ENCODE measurements at regions not wholly inside any gene's neighbourhood (a gene's known extent, or its start where the extent isn't known, plus 50 kb on each side); places are given as distances from the start of the nearest gene placed in this dataset.

DNA sequence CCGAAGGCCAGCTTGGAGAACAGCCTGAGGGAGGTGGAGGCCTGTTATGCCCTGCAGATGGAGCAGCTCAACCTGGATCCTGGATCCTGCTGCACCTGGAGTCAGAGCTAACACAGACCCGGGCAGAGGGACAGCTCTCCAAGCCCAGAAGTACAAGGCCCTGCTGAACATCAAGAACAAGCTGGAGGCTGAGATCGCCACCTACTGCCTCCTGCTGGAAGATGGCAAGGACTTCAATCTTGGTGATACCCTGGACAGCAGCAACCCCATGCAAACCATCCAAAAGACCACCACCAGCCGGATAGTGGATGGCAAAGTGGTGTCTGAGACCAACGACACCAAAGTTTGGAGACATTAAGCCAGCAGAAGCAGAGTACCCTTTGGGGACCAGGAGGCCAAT is 223.5 kb upstream of the ID4 start:
- Histone ChIP-seq H3K27ac (ENCODE audit: low read depth, low read length) (no peak overlapping the region), H3K79me2 (ENCODE audit: control insufficient read depth, low read length) (no peaks in the 10 kb centered on the region), H3K4me2 (ENCODE audit: low read length) (no peak overlapping the region), H3K36me3 (ENCODE audit: control insufficient read depth, low read length) (no peaks in the 10 kb centered on the region), H3K9me2 (replicated peaks; ENCODE audit: control insufficient read depth, low read length) (no peaks in the 10 kb centered on the region), H4K20me1 (ENCODE audit: control insufficient read depth, insufficient read depth, low read depth, low read length) (no peaks in the 10 kb centered on the region), H3K9me3 (ENCODE audit: control insufficient read depth, insufficient read depth, low read length) (peaks cover 8% of the 10 kb centered on the region; the same call in 1 of the 2 replicates), H3K27me3 (ENCODE audit: control insufficient read depth, low read length) (no peaks in the 10 kb centered on the region), H3K4me3 (ENCODE audit: low read length) (no peak overlapping the region), H3K4me1 (ENCODE audit: control insufficient read depth, low read length) (peaks cover 16% of the 10 kb centered on the region), H3F3A (ENCODE audit: control insufficient read depth, insufficient read depth) (no peaks in the 10 kb centered on the region)
- TF ChIP-seq, protein P1, sequence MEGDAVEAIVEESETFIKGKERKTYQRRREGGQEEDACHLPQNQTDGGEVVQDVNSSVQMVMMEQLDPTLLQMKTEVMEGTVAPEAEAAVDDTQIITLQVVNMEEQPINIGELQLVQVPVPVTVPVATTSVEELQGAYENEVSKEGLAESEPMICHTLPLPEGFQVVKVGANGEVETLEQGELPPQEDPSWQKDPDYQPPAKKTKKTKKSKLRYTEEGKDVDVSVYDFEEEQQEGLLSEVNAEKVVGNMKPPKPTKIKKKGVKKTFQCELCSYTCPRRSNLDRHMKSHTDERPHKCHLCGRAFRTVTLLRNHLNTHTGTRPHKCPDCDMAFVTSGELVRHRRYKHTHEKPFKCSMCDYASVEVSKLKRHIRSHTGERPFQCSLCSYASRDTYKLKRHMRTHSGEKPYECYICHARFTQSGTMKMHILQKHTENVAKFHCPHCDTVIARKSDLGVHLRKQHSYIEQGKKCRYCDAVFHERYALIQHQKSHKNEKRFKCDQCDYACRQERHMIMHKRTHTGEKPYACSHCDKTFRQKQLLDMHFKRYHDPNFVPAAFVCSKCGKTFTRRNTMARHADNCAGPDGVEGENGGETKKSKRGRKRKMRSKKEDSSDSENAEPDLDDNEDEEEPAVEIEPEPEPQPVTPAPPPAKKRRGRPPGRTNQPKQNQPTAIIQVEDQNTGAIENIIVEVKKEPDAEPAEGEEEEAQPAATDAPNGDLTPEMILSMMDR (IDR thresholded peaks at IDR 0.05; ENCODE audit: low read depth, low read length, poor library complexity, severe bottlenecking): peak; percentile 28
- no peak for TF ChIP-seq EZH2phosphoT487 (IDR thresholded peaks at IDR 0.05; ENCODE audit: borderline replicate concordance, low read length)

DNA sequence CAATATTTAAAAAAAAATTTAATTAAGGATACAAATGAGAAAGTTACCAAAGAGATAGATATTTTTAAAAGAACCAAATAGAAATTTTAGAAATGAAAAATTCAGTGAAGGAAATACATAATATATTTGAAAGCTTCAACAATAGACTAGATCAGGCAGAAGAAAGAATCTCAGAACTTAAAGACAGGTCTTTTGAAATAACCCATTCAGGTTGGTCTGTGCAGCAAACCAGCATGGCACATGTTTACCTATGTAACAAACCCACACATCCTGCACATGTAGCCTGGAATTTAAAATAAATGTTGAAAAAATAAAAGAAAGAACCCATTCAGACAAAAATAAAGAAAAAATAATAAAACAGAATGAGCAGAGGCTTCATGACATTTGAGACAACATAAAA is 221.1 kb upstream of the ID4 start:
- TF ChIP-seq, protein P1 (IDR thresholded peaks at IDR 0.05; ENCODE audit: low read depth, low read length, poor library complexity, severe bottlenecking): no peak
- no peak for TF ChIP-seq EZH2phosphoT487 (IDR thresholded peaks at IDR 0.05; ENCODE audit: borderline replicate concordance, low read length)
- Histone ChIP-seq H3K4me3 (ENCODE audit: low read length) (no peak overlapping the region), H3K9me3 (ENCODE audit: control insufficient read depth, insufficient read depth, low read length) (peaks cover 8% of the 10 kb centered on the region; the same call in 1 of the 2 replicates), H3K4me2 (ENCODE audit: low read length) (no peak overlapping the region), H3K9me2 (replicated peaks; ENCODE audit: control insufficient read depth, low read length) (no peaks in the 10 kb centered on the region), H3K27me3 (ENCODE audit: control insufficient read depth, low read length) (no peaks in the 10 kb centered on the region), H4K20me1 (ENCODE audit: control insufficient read depth, insufficient read depth, low read depth, low read length) (no peaks in the 10 kb centered on the region), H3K4me1 (ENCODE audit: control insufficient read depth, low read length) (peaks cover 12% of the 10 kb centered on the region), H3F3A (ENCODE audit: control insufficient read depth, insufficient read depth) (no peaks in the 10 kb centered on the region), H3K79me2 (ENCODE audit: control insufficient read depth, low read length) (no peaks in the 10 kb centered on the region), H3K36me3 (ENCODE audit: control insufficient read depth, low read length) (no peaks in the 10 kb centered on the region), H3K27ac (ENCODE audit: low read depth, low read length) (no peak overlapping the region)

DNA sequence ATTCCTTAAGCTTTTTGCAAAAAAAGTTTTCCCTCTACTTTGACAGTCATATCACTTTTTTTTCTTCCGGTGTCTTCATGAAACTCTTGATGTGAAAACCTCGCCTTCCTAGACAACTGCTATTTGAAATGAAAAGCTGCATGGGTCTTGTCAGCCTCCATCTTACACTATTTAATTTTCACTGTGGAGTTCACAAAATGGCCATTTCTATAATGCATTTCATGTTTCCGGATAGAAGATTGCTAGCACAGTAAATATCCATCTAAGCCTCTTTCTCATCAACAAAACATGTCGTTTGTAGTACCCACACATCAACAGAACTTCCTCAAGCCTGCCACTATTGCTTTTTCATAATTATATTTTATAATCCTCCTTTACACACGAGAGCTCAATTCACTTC is 204.9 kb upstream of the ID4 start:
- no peaks in the 10 kb centered on the region for H3K9me2 ChIP-seq (replicated peaks; ENCODE audit: control insufficient read depth, low read length)
- TF ChIP-seq, protein P1 (IDR thresholded peaks at IDR 0.05; ENCODE audit: low read depth, low read length, poor library complexity, severe bottlenecking): no peak
- TF ChIP-seq EZH2phosphoT487 (IDR thresholded peaks at IDR 0.05; ENCODE audit: borderline replicate concordance, low read length): no peak

More for the DNA sequence above, 204.9 kb upstream of the ID4 start:
- no peaks in the 10 kb centered on the region for H3K36me3 ChIP-seq (ENCODE audit: control insufficient read depth, low read length)
- H3K4me3 ChIP-seq (ENCODE audit: low read length): no peak overlapping the region
- H3K27me3 ChIP-seq (ENCODE audit: control insufficient read depth, low read length): no peaks in the 10 kb centered on the region
- H3K79me2 ChIP-seq (ENCODE audit: control insufficient read depth, low read length): no peaks in the 10 kb centered on the region
- H3K27ac ChIP-seq (ENCODE audit: low read depth, low read length): no peak overlapping the region
- no peaks in the 10 kb centered on the region for H4K20me1 ChIP-seq (ENCODE audit: control insufficient read depth, insufficient read depth, low read depth, low read length)
- H3K9me3 ChIP-seq (ENCODE audit: control insufficient read depth, insufficient read depth, low read length): no peaks in the 10 kb centered on the region
- H3K4me1 ChIP-seq (ENCODE audit: control insufficient read depth, low read length): peaks cover 4% of the 10 kb centered on the region; the same call in 1 of the 2 replicates
- no peaks in the 10 kb centered on the region for H3F3A ChIP-seq (ENCODE audit: control insufficient read depth, insufficient read depth)
- no peak overlapping the region for H3K4me2 ChIP-seq (ENCODE audit: low read length)
